CD4-positive, alpha-beta T cell (primary cell): ENCODE measurements at regions not wholly inside any gene's neighbourhood (a gene's known extent, or its start where the extent isn't known, plus 50 kb on each side); places are given as distances from the start of the nearest gene placed in this dataset.

ENCODE experiments used
- ATAC-seq: fragments of 200-7000 bp; cut with Tn5 transposase; one replicate; pipeline ENCODE4 v1.10.0; 2022; ENCODE audit warnings: mild to moderate bottlenecking; ENCODE audit not compliant: poor library complexity
- CTCF ChIA-PET: fragments of 350-600 bp; sonication (Branson Sonifier 250); formaldehyde crosslinking; loops from one replicate; lab custom pipeline; 2021; ENCODE audit warnings: antibody characterized with exemption, inconsistent platforms; lab: Charles Lee
- POLR2A ChIA-PET: fragments of 350-600 bp; sonication (Branson Sonifier 250); formaldehyde crosslinking; loops from one replicate; lab custom pipeline; 2021; ENCODE audit warnings: antibody characterized with exemption, inconsistent platforms; lab: Charles Lee
- DNase-seq, 14 experiments: peaks; one replicate each; pipeline ENCODE4 v3.0.0-alpha.2; 2013 to 2020; ENCODE audit warnings: mixed read lengths in 2 of 14
- H3K27ac ChIP-seq, 2 donors: one replicate each; pipeline versions ENCODE4 v1.5.1 to v1.7.0; 2013; ENCODE audit warnings: low read length in 2 of 2, low read depth in 1 of 2, mild to moderate bottlenecking in 1 of 2
- H3K27me3 ChIP-seq, 2 experiments: 1 replicate in 1 of 2; 2 replicates in 1 of 2; pipeline versions ENCODE4 v1.6.1 to v1.7.0; 2013; ENCODE audit warnings: low read length in 2 of 2, control low read depth in 1 of 2, mild to moderate bottlenecking in 1 of 2, moderate library complexity in 1 of 2; ENCODE audit not compliant: insufficient read depth in 2 of 2, control insufficient read depth in 1 of 2
- H3K36me3 ChIP-seq: one replicate; pipeline ENCODE4 v1.6.1; 2013; ENCODE audit warnings: low read length, control low read depth; ENCODE audit not compliant: insufficient read depth
- H3K4me1 ChIP-seq: one replicate; pipeline ENCODE4 v1.6.1; 2013; ENCODE audit warnings: low read length, control low read depth; ENCODE audit not compliant: insufficient read depth
- H3K4me3 ChIP-seq: one replicate; pipeline ENCODE4 v1.5.1; 2013; ENCODE audit warnings: mild to moderate bottlenecking, low read length, moderate library complexity
- H3K9me3 ChIP-seq, 2 experiments: 1 replicate in 1 of 2; 2 replicates in 1 of 2; pipeline versions ENCODE4 v1.6.1 to v1.7.0; 2013; ENCODE audit warnings: low read length in 2 of 2, mild to moderate bottlenecking in 2 of 2, control low read depth in 1 of 2, moderate library complexity in 1 of 2; ENCODE audit not compliant: control insufficient read depth in 1 of 2, insufficient read depth in 1 of 2
- H3K27ac Mint-ChIP-seq: one replicate; pipeline ENCODE4 v1.8.0; 2020; ENCODE audit warnings: mixed read lengths
- H3K27me3 Mint-ChIP-seq: one replicate; pipeline ENCODE4 v1.8.0; 2021; ENCODE audit warnings: mixed read lengths
- H3K36me3 Mint-ChIP-seq: one replicate; pipeline ENCODE4 v1.8.0; 2021; ENCODE audit warnings: low read depth, mixed read lengths
- H3K4me1 Mint-ChIP-seq: one replicate; pipeline ENCODE4 v1.8.0; 2021; ENCODE audit warnings: low read depth, mixed read lengths
- H3K4me3 Mint-ChIP-seq: one replicate; pipeline ENCODE4 v1.8.0; 2020; ENCODE audit warnings: mild to moderate bottlenecking, mixed read lengths
- H3K9me3 Mint-ChIP-seq: one replicate; pipeline ENCODE4 v1.8.0; 2020; ENCODE audit warnings: mixed read lengths
- CTCF ChIP-seq: fragments of 200-600 bp; IDR thresholded peaks from one replicate; pipeline ENCODE4 v1.8.0; 2022; ENCODE audit warnings: antibody characterized with exemption, mild to moderate bottlenecking
- intact Hi-C, 2 experiments: fragments of 100-400 bp; cut with DNase I in 1 of 2; cut with micrococcal nuclease in 1 of 2; formaldehyde crosslinking; loops; one replicate each; pipeline versions ENCODE4 v1.15.1 to v1.9.0; 2023 to 2025; cut with DNase I, micrococcal nuclease

- DNase-seq (no peak), ATAC-seq (no peak)
Observed at GRCh38 chr5:116759860-116760640, 185.4 kb upstream of the SEMA6A start.

GRCh38 chr5:116757326-116757725 is 182.7 kb upstream of the SEMA6A start:
- H3K4me1 ChIP-seq = no peaks in the 10 kb centered on the region
- no peak overlapping the region for H3K4me3 ChIP-seq
- H3K27me3 Mint-ChIP-seq = peaks cover 5% of the 10 kb centered on the region
- no peak for TF ChIP-seq CTCF
- no peak overlapping the region for H3K27ac ChIP-seq
- CTCF ChIA-PET = no interaction called here
- no peaks in the 10 kb centered on the region for H3K9me3 ChIP-seq
- no peaks in the 10 kb centered on the region for H3K9me3 Mint-ChIP-seq
- no peak for ATAC-seq
- H3K4me3 Mint-ChIP-seq = no peak overlapping the region
- no peak overlapping the region for H3K27ac Mint-ChIP-seq
- H3K27me3 ChIP-seq = no peaks in the 10 kb centered on the region
- POLR2A ChIA-PET = no interaction called here
- no peaks in the 10 kb centered on the region for H3K36me3 ChIP-seq
- no peaks in the 10 kb centered on the region for H3K4me1 Mint-ChIP-seq
- no peaks in the 10 kb centered on the region for H3K36me3 Mint-ChIP-seq
- no peak for DNase-seq
- intact Hi-C loops = no loop called here

More at GRCh38 chr5:116759860-116760640, 185.4 kb upstream of the SEMA6A start:
- peaks cover 0 to 4% of the 10 kb centered on the region in 2 experiments for H3K9me3 ChIP-seq
- no peak overlapping the region for H3K4me3 ChIP-seq
- Mint-ChIP-seq H3K27ac (no peak overlapping the region), H3K27me3 (peaks cover 5% of the 10 kb centered on the region), H3K36me3 (no peaks in the 10 kb centered on the region), H3K9me3 (no peaks in the 10 kb centered on the region), H3K4me1 (no peaks in the 10 kb centered on the region), H3K4me3 (no peak overlapping the region)
- TF ChIP-seq CTCF = no peak
- CTCF ChIA-PET = no interaction called here
- H3K27ac ChIP-seq = no peak overlapping the region
- no peaks in the 10 kb centered on the region for H3K4me1 ChIP-seq
- intact Hi-C loops = no loop called here
- POLR2A ChIA-PET = no interaction called here
- H3K36me3 ChIP-seq = no peaks in the 10 kb centered on the region
- H3K27me3 ChIP-seq = no peaks in the 10 kb centered on the region

GRCh38 chr5:116756531-116756930 is 181.9 kb upstream of the SEMA6A start:
- Mint-ChIP-seq H3K36me3 (no peaks in the 10 kb centered on the region), H3K27ac (no peak overlapping the region), H3K9me3 (no peaks in the 10 kb centered on the region), H3K4me1 (no peaks in the 10 kb centered on the region), H3K27me3 (peaks cover 5% of the 10 kb centered on the region), H3K4me3 (no peak overlapping the region)
- Histone ChIP-seq H3K27ac (no peak overlapping the region), H3K27me3 (no peaks in the 10 kb centered on the region), H3K36me3 (no peaks in the 10 kb centered on the region), H3K9me3 (no peaks in the 10 kb centered on the region), H3K4me1 (no peaks in the 10 kb centered on the region), H3K4me3 (no peak overlapping the region)
- ATAC-seq (no peak), DNase-seq (no peak)
- POLR2A ChIA-PET = no interaction called here
- CTCF ChIA-PET = no interaction called here
- TF ChIP-seq CTCF = no peak
- intact Hi-C loops = no loop called here
